Tibial nerve (tissue), 4 donors: ENCODE measurements at regions not wholly inside any gene's neighbourhood (a gene's known extent, or its start where the extent isn't known, plus 50 kb on each side); places are given as distances from the start of the nearest gene placed in this dataset.
"Not testable (repeated sequence)": the region's sequence is repeated elsewhere in the genome, so short reads cannot be mapped to it uniquely, and the experiment has no call there.

Source experiments
- DNase-seq, 2 donors: peaks; one replicate each; pipeline ENCODE4 v3.0.0-alpha.2; 2019; ENCODE audit warnings: low spot score in 2 of 2
- H3K27ac ChIP-seq, 4 donors: fragments of 200-600 bp; sonication (generic) in 3 of 4; one replicate each; pipeline ENCODE4 v1.5.1; 2017 to 2019; ENCODE audit warnings: mild to moderate bottlenecking in 1 of 4
- H3K27me3 ChIP-seq, 2 donors: fragments of 200-600 bp; sonication (generic) in 1 of 2; one replicate each; pipeline versions ENCODE4 v1.5.1 to v1.6.0; 2017 to 2019
- H3K36me3 ChIP-seq, 3 donors: fragments of 200-600 bp; sonication (generic); one replicate each; pipeline ENCODE4 v1.5.1; 2018 to 2019
- H3K4me1 ChIP-seq, 4 donors: fragments of 200-600 bp; sonication (generic) in 3 of 4; one replicate each; pipeline ENCODE4 v1.5.1; 2017 to 2019
- H3K4me3 ChIP-seq, 4 donors: fragments of 200-600 bp; sonication (generic) in 3 of 4; one replicate each; pipeline ENCODE4 v1.5.1; 2017 to 2019; ENCODE audit warnings: mild to moderate bottlenecking in 1 of 4, moderate library complexity in 1 of 4
- H3K9me3 ChIP-seq, 4 donors: fragments of 200-600 bp; sonication (generic) in 3 of 4; one replicate each; pipeline ENCODE4 v1.5.1; 2017 to 2019
- CTCF ChIP-seq, 5 experiments: fragments of 200-600 bp in 3 of 5; fragments of 450-650 bp in 2 of 5; sonication (generic) in 3 of 5; IDR thresholded peaks; one replicate each; pipeline ENCODE4 v1.5.1; 2016 to 2019; ENCODE audit warnings: antibody characterized with exemption in 5 of 5, mild to moderate bottlenecking in 3 of 5, moderate library complexity in 2 of 5
- EP300 ChIP-seq, 2 donors: sonication (generic); formaldehyde crosslinking; IDR thresholded peaks; one replicate each; pipeline ENCODE4 v1.6.1; 2017; ENCODE audit warnings: antibody characterized with exemption in 2 of 2, mild to moderate bottlenecking in 1 of 2
- POLR2A ChIP-seq, 2 donors: fragments of 450-650 bp; IDR thresholded peaks; one replicate each; pipeline ENCODE4 v1.6.1; 2017; ENCODE audit warnings: antibody characterized with exemption in 2 of 2, mild to moderate bottlenecking in 2 of 2, moderate library complexity in 2 of 2
- WGBS, 2 donors: methylation state at CpG; one replicate each; pipeline ENCODE4 v1.1.5; 2018; 5-methylcytosine and 5-hydroxymethylcytosine counted together

DNA sequence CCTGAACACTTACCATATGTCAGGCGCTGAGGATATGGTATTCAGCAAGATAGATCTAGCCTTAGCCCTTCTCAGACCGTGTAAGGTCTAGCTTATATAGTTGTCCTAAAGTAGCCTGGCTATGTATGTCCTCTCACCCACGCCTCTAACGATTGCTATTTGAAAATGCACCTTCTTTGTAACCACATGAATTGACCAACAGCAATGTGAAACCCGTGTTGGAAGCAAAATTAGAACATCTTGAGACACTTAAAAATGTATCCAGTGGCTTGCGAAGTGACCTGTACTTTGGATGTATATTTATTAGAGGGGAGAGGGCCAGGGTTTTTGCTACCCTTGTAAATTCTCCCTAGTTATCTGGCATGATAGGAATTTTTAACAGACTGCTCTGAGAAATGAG, 860.0 kb upstream of the ZEB2 start:
- Histone ChIP-seq H3K4me1 (peaks cover 0 to 11% (median 0%) of the 10 kb centered on the region in 4 donors), H3K27ac (peak overlapping the region in 1 of 4 donors; percentile 33), H3K9me3 (no peaks in the 10 kb centered on the region), H3K4me3 (no peak overlapping the region), H3K36me3 (no peaks in the 10 kb centered on the region), H3K27me3 (no peaks in the 10 kb centered on the region)
- TF ChIP-seq CTCF (IDR thresholded peaks at IDR 0.05) (no peak), POLR2A (IDR thresholded peaks at IDR 0.05) (no peak), EP300 (IDR thresholded peaks at IDR 0.05) (no peak)
- 56 to 66% methylated on average over 6 of the region's 6 CpGs for WGBS, 2 donors
- DNase-seq = no peak

DNA sequence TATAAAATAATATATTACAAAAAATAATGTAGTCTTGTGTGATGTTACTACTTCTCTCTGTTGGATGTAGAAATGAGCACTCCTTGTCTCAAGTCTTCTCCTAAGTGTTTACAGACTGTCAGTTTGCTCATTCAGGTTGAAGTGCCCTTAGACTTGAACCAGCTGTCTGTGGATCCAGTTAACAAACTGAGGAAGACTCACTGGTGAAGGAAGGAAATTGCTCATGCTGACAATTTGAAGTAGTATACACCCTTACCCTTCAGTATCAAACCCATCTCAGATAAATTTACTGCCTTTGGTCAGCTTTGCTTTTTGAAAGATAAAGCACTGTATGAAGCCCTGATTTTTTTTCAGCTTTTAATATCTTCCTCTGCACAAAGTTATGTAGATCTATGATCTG, 854.2 kb upstream of the ZEB2 start:
- H3K9me3 ChIP-seq = no peaks in the 10 kb centered on the region
- H3K4me3 ChIP-seq = no peak overlapping the region
- no peaks in the 10 kb centered on the region for H3K36me3 ChIP-seq
- H3K27me3 ChIP-seq = no peaks in the 10 kb centered on the region
- no peak overlapping the region for H3K27ac ChIP-seq
- H3K4me1 ChIP-seq = no peaks in the 10 kb centered on the region
- no peak for TF ChIP-seq EP300 (IDR thresholded peaks at IDR 0.05)
- no peak for TF ChIP-seq CTCF (IDR thresholded peaks at IDR 0.05)
- TF ChIP-seq POLR2A (IDR thresholded peaks at IDR 0.05) = no peak
- DNase-seq = no peak

- H3K4me3 ChIP-seq, H3K4me1 ChIP-seq, H3K27ac ChIP-seq, H3K27me3 ChIP-seq, H3K9me3 ChIP-seq, H3K36me3 ChIP-seq, DNase-seq: not testable (repeated sequence)
- 96 to 97% methylated on average over 3 of the region's 3 CpGs for WGBS, 2 donors
These were observed 847.4 kb upstream of the ZEB2 start for GRCh38 chr2:145367334-145367733.

DNA sequence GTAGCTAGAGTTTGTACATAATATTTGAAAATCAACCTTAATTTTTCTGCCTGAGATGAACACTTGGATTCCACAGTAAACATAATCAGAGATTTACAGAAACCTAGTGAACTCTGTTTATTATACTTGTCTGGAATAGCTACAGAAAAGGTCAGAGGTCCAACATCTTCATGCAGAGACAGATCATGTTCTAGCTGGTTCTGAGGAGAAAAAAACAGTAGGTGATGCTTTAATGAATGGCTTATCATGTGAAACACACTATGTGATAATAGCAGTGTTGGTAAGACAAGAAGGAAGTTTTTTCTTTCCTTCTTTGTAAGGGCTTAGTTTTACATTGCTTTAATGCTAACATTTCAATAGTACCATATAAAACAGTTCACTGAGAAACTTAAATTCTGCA, 846.4 kb upstream of the ZEB2 start:
- Histone ChIP-seq H3K27ac (no peak overlapping the region), H3K36me3 (no peaks in the 10 kb centered on the region), H3K4me3 (no peak overlapping the region), H3K27me3 (no peaks in the 10 kb centered on the region), H3K4me1 (no peaks in the 10 kb centered on the region), H3K9me3 (no peaks in the 10 kb centered on the region)
- no peak for TF ChIP-seq CTCF (IDR thresholded peaks at IDR 0.05)
- TF ChIP-seq POLR2A (IDR thresholded peaks at IDR 0.05) = no peak
- no peak for TF ChIP-seq EP300 (IDR thresholded peaks at IDR 0.05)
- no peak for DNase-seq

GRCh38 chr2:145360129-145360790, 840.3 kb upstream of the ZEB2 start:
- TF ChIP-seq EP300 (IDR thresholded peaks at IDR 0.05) (no peak), POLR2A (IDR thresholded peaks at IDR 0.05) (no peak), CTCF (IDR thresholded peaks at IDR 0.05) (no peak)
- Histone ChIP-seq H3K27ac (no peak overlapping the region), H3K4me1 (no peaks in the 10 kb centered on the region), H3K4me3 (no peak overlapping the region), H3K36me3 (no peaks in the 10 kb centered on the region), H3K9me3 (no peaks in the 10 kb centered on the region), H3K27me3 (no peaks in the 10 kb centered on the region)
- 86 to 96% methylated on average over 7 of the region's 7 CpGs for WGBS, 2 donors
- no peak for DNase-seq

GRCh38 chr2:145359561-145359960, 839.6 kb upstream of the ZEB2 start:
- H3K27ac ChIP-seq = no peak overlapping the region
- TF ChIP-seq EP300 (IDR thresholded peaks at IDR 0.05) (no peak), CTCF (IDR thresholded peaks at IDR 0.05) (no peak), POLR2A (IDR thresholded peaks at IDR 0.05) (no peak)
- H3K27me3 ChIP-seq = no peaks in the 10 kb centered on the region
- 86 to 87% methylated on average over 3 of the region's 3 CpGs for WGBS, 2 donors
- H3K9me3 ChIP-seq = no peaks in the 10 kb centered on the region
- no peaks in the 10 kb centered on the region for H3K36me3 ChIP-seq
- H3K4me3 ChIP-seq = no peak overlapping the region
- DNase-seq = no peak
- no peaks in the 10 kb centered on the region for H3K4me1 ChIP-seq
